Large intestine (tissue), 3 donors: ENCODE measurements at regions not wholly inside any gene's neighbourhood (a gene's known extent, or its start where the extent isn't known, plus 50 kb on each side); places are given as distances from the start of the nearest gene placed in this dataset.
"Not testable (repeated sequence)": the region's sequence is repeated elsewhere in the genome, so short reads cannot be mapped to it uniquely, and the experiment has no call there.

Source experiments
- DNase-seq, 2 donors: peaks; one replicate each; pipeline versions ENCODE4 v3.0.0 to v3.0.0-alpha.2; 2013
- H3K27ac ChIP-seq: one replicate; pipeline ENCODE4 v1.5.1; 2013; ENCODE audit warnings: low read length
- H3K27me3 ChIP-seq: 2 replicates; pipeline ENCODE4 v1.6.1; 2013; ENCODE audit warnings: low read length; ENCODE audit not compliant: control insufficient read depth, insufficient read depth
- H3K36me3 ChIP-seq: 2 replicates; pipeline ENCODE4 v1.6.1; 2013; ENCODE audit warnings: low read length; ENCODE audit not compliant: control insufficient read depth, insufficient read depth
- H3K4me1 ChIP-seq: one replicate; pipeline ENCODE4 v1.6.1; 2013; ENCODE audit warnings: low read length; ENCODE audit not compliant: control insufficient read depth, insufficient read depth
- H3K4me3 ChIP-seq: one replicate; pipeline ENCODE4 v1.5.1; 2013; ENCODE audit warnings: low read length
- H3K9me3 ChIP-seq: one replicate; pipeline ENCODE4 v1.6.1; 2013; ENCODE audit warnings: mild to moderate bottlenecking, low read depth, low read length, moderate library complexity; ENCODE audit not compliant: control insufficient read depth
- WGBS: methylation state at CpG from one replicate; pipeline ENCODE4 v1.1.5; 2013; ENCODE audit warnings: low lambda C conversion rate; ENCODE audit not compliant: insufficient coverage; 5-methylcytosine and 5-hydroxymethylcytosine counted together

DNA sequence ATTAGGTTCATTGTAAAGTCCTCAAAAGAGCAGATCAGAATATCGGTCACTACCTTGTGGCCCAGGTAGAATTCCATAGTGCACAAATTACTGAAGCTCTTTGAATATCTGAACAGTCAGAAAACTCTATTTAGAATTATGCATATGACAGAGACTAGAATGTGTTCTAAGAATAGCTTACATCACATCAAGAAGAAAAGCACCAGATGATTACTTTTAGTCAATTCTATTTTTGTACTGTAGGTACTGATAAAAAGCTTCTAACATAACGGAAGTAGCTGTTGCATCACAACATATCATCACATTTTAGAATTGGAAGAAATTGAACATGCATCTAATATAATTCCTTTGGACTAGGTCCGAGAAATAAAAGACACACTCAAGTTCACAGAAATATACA, 946.6 kb upstream of the ARRDC3 start:
- Histone ChIP-seq H3K4me3 (no peak overlapping the region), H3K36me3 (no peaks in the 10 kb centered on the region), H3K27me3 (no peaks in the 10 kb centered on the region), H3K4me1 (no peaks in the 10 kb centered on the region), H3K9me3 (no peaks in the 10 kb centered on the region), H3K27ac (no peak overlapping the region)
- no peak for DNase-seq
- WGBS: 100% methylated on average over 3 of the region's 3 CpGs

DNA sequence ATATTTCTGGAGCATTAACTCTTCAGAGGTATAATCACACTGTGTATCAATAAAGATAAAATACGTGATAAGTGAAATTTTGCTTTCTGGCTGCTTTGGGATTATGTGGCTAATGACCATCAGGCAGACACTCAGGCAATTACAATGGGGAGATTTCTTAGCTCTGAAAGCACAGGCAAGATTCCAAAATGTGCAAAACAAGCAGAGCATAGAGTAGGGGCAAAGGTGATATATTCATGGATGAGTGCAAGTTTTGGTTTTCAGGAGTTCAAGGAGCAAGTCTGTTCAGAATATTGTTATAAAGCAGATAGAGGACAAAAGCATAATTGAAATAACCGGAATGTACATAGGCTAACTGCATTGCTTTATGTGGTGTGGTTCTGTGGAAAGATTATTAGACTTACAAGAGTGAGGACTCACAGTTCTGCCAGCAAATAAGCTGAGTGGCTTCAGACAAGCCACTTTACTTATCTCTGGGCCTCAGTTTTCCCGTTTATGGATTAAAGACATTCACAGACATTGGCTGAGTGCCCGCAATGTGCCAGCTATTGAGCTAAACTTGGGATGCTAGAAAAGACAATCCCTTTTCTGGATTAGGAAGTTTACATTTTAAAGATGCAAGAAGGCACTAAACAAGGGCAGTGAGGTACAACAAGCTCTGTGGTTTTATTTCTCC, 945.6 kb upstream of the ARRDC3 start:
- H3K4me3 ChIP-seq: no peak overlapping the region
- 100% methylated on average over 2 of the region's 4 CpGs for WGBS
- DNase-seq: no peak
- H3K9me3 ChIP-seq: no peaks in the 10 kb centered on the region
- no peaks in the 10 kb centered on the region for H3K4me1 ChIP-seq
- no peak overlapping the region for H3K27ac ChIP-seq
- H3K27me3 ChIP-seq: no peaks in the 10 kb centered on the region
- no peaks in the 10 kb centered on the region for H3K36me3 ChIP-seq

DNA sequence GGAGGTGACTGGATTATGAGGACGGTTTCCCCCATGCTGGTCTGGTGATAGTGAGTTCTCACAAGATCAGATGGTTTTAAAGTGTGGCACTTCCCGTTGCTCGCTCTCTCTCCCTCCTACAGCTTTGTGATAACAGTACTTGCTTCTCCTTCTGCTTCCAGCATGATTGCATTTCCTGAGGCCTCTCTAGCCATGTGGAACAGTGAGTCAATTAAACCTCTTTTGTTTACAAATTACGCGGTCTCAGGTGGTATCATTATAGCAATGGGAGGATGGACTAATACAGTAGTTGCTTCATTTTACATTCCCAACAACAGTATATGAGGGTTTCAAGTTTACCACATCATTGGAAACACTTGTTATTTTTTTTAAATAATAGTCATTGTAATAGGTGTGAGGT, 937.3 kb upstream of the ARRDC3 start:
- no CpG with 5 or more reads among the region's 5 CpGs for WGBS
- H3K4me1 ChIP-seq: no peaks in the 10 kb centered on the region
- no peaks in the 10 kb centered on the region for H3K27me3 ChIP-seq
- no peaks in the 10 kb centered on the region for H3K36me3 ChIP-seq
- DNase-seq: no peak
- no peak overlapping the region for H3K27ac ChIP-seq
- H3K4me3 ChIP-seq: no peak overlapping the region
- H3K9me3 ChIP-seq: peaks cover 2% of the 10 kb centered on the region

DNA sequence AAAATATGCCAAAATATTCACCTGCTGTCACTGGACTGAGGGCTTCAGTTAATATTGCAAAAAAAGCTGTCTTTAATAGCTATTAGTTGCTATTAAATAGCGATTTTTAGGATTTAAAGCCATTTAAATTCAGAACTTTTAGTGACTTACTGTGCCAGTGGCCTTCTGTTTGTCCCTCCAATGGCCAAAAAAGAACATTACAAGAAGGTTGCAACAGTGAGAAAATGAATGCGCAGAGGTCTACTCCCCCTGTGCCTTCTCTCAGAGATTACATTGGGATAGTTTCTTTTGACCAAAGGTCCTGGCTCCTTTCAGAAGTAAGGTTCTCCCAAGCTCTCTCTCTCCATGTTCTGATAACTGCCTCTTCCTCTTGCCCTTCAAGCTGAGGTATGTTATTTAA, 930.3 kb upstream of the ARRDC3 start:
- no peaks in the 10 kb centered on the region for H3K36me3 ChIP-seq
- no peaks in the 10 kb centered on the region for H3K4me1 ChIP-seq
- H3K4me3 ChIP-seq: no peak overlapping the region
- no peak for DNase-seq
- WGBS: 83% methylated on average over 1 of the region's 2 CpGs
- no peak overlapping the region for H3K27ac ChIP-seq
- no peaks in the 10 kb centered on the region for H3K27me3 ChIP-seq
- peaks cover 2% of the 10 kb centered on the region for H3K9me3 ChIP-seq

DNA sequence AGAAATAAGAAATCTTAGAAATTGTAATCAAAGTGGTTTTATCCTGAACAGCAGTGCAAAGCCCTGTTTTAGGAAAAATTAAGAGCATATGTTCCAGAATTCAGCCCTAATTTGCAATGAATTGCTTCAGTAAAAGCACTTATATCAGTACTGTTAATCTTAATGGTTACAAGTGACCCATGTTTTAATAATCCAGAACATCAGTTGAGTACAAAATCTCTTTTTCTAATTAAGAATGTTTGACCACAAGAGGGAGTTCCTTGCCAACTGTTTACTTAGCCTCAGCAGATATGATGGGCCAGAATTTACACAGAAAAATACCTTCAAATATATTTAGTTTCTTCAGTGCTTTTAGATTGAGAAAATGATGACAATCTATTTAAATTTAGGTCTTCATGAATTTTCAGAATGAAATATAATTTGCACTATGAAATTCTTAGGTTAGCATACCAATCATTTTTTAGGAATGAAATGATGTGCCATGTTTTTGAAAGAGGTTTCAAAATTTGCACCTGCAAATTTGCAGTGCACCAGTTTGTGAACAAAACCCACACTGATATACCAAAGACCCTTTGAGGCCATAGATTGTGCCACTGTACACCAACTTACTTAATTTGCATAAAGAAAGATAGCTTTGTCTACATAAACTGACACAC, 926.3 kb upstream of the ARRDC3 start:
- H3K4me3 ChIP-seq: no peak overlapping the region
- H3K36me3 ChIP-seq: no peaks in the 10 kb centered on the region
- H3K9me3 ChIP-seq: no peaks in the 10 kb centered on the region
- no peak overlapping the region for H3K27ac ChIP-seq
- DNase-seq: no peak
- H3K27me3 ChIP-seq: no peaks in the 10 kb centered on the region
- no peaks in the 10 kb centered on the region for H3K4me1 ChIP-seq

DNA sequence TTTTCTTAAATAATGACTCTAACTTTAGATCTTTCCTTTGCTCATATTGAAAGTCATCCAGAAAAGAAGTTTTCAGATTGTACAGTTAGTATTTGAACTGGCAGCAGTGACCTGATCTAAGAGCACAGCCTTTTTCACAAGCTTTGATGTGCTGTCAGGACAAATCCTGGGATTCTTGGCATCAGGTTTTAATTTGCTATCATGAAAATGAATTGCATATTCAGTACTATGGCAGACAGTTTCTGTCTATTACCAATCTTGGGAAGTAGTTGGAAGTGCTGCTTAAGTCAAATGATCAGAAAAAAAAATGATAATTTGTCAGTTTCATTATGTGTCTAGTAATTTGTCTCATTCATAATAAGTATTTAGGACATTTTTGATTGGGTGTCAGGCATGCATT, 925.6 kb upstream of the ARRDC3 start:
- H3K9me3 ChIP-seq: no peaks in the 10 kb centered on the region
- no peaks in the 10 kb centered on the region for H3K4me1 ChIP-seq
- H3K27me3 ChIP-seq: no peaks in the 10 kb centered on the region
- H3K36me3 ChIP-seq: no peaks in the 10 kb centered on the region
- H3K4me3 ChIP-seq: no peak overlapping the region
- H3K27ac ChIP-seq: no peak overlapping the region
- DNase-seq: no peak

DNA sequence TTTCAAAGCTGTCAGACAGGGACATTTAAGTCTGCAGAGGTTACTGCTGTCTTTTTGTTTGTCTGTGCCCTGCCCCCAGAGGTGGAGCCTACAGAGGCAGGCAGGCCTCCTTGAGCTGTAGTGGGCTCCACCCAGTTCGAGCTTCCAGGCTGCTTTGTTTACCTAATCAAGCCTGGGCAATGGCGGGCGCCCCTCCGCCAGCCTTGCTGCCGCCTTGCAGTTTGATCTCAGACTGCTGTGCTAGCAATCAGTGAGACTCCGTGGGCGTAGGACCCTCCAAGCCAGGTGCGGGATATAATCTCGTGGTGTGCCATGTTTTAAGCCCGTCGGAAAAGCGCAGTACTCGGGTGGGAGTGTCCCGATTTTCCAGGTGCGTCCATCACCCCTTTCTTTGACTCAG, 919.2 kb upstream of the ARRDC3 start:
- H3K4me3 ChIP-seq, DNase-seq, H3K27ac ChIP-seq, H3K4me1 ChIP-seq, H3K9me3 ChIP-seq, H3K27me3 ChIP-seq, H3K36me3 ChIP-seq: not testable (repeated sequence)
- WGBS: no CpG with 5 or more reads among the region's 15 CpGs

DNA sequence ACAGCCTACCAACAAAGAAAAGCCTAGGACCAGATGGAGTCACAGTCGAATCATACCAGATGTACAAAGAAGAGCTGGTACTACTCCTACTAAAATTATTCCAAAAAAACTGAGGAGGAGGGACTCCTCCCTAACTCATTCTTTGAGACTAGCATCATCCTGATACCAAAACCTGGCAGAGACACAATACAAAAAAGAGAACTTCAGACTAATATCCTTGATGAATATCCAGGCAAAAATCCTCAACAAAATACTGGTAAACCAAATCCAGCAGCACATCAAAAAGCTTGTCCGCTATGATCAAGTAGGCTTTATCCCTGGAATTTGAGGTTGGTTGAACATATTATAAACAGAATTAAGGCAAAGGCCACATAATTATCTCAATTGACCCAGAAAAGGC, 900.4 kb upstream of the ARRDC3 start:
- H3K4me1 ChIP-seq: no peaks in the 10 kb centered on the region
- 100% methylated on average over 1 of the region's 2 CpGs for WGBS
- no peak overlapping the region for H3K4me3 ChIP-seq
- no peaks in the 10 kb centered on the region for H3K9me3 ChIP-seq
- no peaks in the 10 kb centered on the region for H3K27me3 ChIP-seq
- no peak for DNase-seq
- H3K36me3 ChIP-seq: no peaks in the 10 kb centered on the region
- H3K27ac ChIP-seq: no peak overlapping the region

DNA sequence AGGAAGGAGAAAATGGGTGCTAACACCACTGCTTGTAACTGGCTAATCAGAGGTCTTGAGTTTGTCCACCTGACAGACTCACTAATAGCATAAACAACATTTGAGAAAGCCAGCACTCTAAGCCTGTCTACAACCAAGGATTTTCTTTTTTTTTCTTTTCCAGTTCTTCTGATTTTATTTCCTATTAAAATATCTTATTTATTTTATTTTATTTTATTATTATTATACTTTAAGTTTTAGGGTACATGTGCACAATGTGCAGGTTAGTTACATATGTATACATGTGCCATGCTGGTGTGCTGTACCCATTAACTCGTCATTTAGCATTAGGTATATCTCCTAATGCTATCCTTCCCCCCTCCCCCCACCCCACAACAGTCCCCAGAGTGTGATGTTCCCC, 888.6 kb upstream of the ARRDC3 start:
- WGBS: no CpG with 5 or more reads among the region's 1 CpG
- H3K27ac ChIP-seq, DNase-seq, H3K9me3 ChIP-seq, H3K27me3 ChIP-seq, H3K4me3 ChIP-seq, H3K36me3 ChIP-seq, H3K4me1 ChIP-seq: not testable (repeated sequence)

DNA sequence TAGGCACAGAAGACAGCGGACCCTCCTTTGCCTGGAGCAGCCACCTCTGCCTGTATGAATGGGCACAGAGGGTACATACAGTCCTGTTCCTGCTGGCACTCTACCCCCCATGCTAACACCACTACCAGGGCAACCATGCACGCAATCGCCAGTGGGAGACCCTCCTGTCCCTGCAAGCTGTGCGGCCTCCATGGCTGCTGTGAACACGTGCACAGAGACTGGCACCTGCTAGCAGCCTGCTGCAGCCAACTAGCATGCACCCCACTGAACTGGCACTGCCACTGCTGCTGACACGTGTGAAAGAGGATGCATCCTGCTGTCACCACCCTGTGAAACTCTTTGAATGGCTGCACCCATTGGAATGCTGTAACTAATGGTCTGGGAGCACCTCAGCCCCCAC, 885.2 kb upstream of the ARRDC3 start:
- no peaks in the 10 kb centered on the region for H3K27me3 ChIP-seq
- DNase-seq: no peak
- no peak overlapping the region for H3K4me3 ChIP-seq
- H3K4me1 ChIP-seq: no peaks in the 10 kb centered on the region
- no peak overlapping the region for H3K27ac ChIP-seq
- H3K9me3 ChIP-seq: no peaks in the 10 kb centered on the region
- no CpG with 5 or more reads among the region's 6 CpGs for WGBS
- no peaks in the 10 kb centered on the region for H3K36me3 ChIP-seq

DNA sequence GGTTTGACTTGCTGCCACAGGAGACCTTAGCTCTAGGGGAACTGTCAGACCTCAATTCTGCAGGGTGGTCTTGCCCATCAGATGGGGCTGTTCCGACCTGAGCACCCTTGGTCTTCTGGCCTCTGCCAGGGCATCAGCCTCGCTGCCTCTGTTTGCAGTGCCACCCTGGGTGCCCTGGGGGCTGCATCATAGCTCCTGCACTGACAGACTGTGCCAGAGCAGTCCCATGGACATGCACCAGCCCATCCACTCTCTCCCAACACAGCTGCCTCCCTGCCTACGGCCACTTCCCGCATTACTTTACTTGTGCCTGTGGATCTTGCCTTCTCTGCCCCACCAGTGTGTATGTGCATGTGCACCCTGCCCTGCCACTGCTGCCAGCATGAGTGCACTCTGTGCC, 884.7 kb upstream of the ARRDC3 start:
- no peak overlapping the region for H3K4me3 ChIP-seq
- WGBS: no CpG with 5 or more reads among the region's 4 CpGs
- no peak for DNase-seq
- H3K4me1 ChIP-seq: no peaks in the 10 kb centered on the region
- no peaks in the 10 kb centered on the region for H3K36me3 ChIP-seq
- H3K9me3 ChIP-seq: no peaks in the 10 kb centered on the region
- H3K27ac ChIP-seq: no peak overlapping the region
- no peaks in the 10 kb centered on the region for H3K27me3 ChIP-seq
